Esophagus muscularis mucosa (tissue), 4 donors: ENCODE measurements at regions not wholly inside any gene's neighbourhood (a gene's known extent, or its start where the extent isn't known, plus 50 kb on each side); places are given as distances from the start of the nearest gene placed in this dataset.

Source experiments
- EP300 ChIP-seq: sonication (generic); formaldehyde crosslinking; IDR thresholded peaks from one replicate; pipeline ENCODE4 v1.6.1; 2017; ENCODE audit warnings: antibody characterized with exemption
- POLR2A ChIP-seq: fragments of 450-650 bp; IDR thresholded peaks from one replicate; pipeline ENCODE4 v1.6.1; 2017; ENCODE audit warnings: antibody characterized with exemption, moderate library complexity, mild to moderate bottlenecking, low read depth
- POLR2AphosphoS5 ChIP-seq, 2 donors: sonication (generic); formaldehyde crosslinking; IDR thresholded peaks; one replicate each; pipeline ENCODE4 v1.6.1; 2017; ENCODE audit warnings: antibody characterized with exemption in 2 of 2
- TF ChIP-seq, protein P1 (sequence below), 3 experiments: fragments of 200-600 bp in 2 of 3; fragments of 450-650 bp in 1 of 3; sonication (generic) in 2 of 3; IDR thresholded peaks; one replicate each; pipeline ENCODE4 v1.5.1; 2017 to 2019; ENCODE audit warnings: antibody characterized with exemption in 3 of 3, mild to moderate bottlenecking in 2 of 3, moderate library complexity in 1 of 3

DNA sequence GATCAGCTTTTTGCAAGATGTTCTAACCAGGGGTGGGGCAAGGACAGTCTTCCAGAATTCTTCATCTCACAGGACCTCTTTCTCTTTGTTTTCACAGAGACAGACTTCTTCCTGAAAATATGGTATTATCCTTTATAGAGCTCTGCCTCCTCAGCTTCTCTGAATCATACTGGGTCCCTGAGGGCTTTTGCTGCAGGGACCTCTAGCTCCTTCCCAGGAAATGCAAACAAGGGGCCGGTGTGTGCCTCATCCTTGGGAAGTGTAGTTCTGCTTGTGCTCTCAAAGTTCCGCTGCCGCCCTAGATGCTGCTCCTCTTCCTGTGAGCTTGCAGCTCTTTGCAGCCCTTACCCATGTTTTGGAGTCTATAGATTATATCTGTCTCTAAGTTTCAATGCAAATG lies 99.5 kb upstream of the NPAS2 start:
- no peak for TF ChIP-seq POLR2AphosphoS5 (IDR thresholded peaks at IDR 0.05)
- TF ChIP-seq, protein P1, sequence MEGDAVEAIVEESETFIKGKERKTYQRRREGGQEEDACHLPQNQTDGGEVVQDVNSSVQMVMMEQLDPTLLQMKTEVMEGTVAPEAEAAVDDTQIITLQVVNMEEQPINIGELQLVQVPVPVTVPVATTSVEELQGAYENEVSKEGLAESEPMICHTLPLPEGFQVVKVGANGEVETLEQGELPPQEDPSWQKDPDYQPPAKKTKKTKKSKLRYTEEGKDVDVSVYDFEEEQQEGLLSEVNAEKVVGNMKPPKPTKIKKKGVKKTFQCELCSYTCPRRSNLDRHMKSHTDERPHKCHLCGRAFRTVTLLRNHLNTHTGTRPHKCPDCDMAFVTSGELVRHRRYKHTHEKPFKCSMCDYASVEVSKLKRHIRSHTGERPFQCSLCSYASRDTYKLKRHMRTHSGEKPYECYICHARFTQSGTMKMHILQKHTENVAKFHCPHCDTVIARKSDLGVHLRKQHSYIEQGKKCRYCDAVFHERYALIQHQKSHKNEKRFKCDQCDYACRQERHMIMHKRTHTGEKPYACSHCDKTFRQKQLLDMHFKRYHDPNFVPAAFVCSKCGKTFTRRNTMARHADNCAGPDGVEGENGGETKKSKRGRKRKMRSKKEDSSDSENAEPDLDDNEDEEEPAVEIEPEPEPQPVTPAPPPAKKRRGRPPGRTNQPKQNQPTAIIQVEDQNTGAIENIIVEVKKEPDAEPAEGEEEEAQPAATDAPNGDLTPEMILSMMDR (IDR thresholded peaks at IDR 0.05): no peak
- TF ChIP-seq POLR2A: no peak
- no peak for TF ChIP-seq EP300
